ENCODE measurements at regions not wholly inside any gene's neighbourhood (a gene's known extent, or its start where the extent isn't known, plus 50 kb on each side); places are given as distances from the start of the nearest gene placed in this dataset.

- TF ChIP-seq, protein P1, sequence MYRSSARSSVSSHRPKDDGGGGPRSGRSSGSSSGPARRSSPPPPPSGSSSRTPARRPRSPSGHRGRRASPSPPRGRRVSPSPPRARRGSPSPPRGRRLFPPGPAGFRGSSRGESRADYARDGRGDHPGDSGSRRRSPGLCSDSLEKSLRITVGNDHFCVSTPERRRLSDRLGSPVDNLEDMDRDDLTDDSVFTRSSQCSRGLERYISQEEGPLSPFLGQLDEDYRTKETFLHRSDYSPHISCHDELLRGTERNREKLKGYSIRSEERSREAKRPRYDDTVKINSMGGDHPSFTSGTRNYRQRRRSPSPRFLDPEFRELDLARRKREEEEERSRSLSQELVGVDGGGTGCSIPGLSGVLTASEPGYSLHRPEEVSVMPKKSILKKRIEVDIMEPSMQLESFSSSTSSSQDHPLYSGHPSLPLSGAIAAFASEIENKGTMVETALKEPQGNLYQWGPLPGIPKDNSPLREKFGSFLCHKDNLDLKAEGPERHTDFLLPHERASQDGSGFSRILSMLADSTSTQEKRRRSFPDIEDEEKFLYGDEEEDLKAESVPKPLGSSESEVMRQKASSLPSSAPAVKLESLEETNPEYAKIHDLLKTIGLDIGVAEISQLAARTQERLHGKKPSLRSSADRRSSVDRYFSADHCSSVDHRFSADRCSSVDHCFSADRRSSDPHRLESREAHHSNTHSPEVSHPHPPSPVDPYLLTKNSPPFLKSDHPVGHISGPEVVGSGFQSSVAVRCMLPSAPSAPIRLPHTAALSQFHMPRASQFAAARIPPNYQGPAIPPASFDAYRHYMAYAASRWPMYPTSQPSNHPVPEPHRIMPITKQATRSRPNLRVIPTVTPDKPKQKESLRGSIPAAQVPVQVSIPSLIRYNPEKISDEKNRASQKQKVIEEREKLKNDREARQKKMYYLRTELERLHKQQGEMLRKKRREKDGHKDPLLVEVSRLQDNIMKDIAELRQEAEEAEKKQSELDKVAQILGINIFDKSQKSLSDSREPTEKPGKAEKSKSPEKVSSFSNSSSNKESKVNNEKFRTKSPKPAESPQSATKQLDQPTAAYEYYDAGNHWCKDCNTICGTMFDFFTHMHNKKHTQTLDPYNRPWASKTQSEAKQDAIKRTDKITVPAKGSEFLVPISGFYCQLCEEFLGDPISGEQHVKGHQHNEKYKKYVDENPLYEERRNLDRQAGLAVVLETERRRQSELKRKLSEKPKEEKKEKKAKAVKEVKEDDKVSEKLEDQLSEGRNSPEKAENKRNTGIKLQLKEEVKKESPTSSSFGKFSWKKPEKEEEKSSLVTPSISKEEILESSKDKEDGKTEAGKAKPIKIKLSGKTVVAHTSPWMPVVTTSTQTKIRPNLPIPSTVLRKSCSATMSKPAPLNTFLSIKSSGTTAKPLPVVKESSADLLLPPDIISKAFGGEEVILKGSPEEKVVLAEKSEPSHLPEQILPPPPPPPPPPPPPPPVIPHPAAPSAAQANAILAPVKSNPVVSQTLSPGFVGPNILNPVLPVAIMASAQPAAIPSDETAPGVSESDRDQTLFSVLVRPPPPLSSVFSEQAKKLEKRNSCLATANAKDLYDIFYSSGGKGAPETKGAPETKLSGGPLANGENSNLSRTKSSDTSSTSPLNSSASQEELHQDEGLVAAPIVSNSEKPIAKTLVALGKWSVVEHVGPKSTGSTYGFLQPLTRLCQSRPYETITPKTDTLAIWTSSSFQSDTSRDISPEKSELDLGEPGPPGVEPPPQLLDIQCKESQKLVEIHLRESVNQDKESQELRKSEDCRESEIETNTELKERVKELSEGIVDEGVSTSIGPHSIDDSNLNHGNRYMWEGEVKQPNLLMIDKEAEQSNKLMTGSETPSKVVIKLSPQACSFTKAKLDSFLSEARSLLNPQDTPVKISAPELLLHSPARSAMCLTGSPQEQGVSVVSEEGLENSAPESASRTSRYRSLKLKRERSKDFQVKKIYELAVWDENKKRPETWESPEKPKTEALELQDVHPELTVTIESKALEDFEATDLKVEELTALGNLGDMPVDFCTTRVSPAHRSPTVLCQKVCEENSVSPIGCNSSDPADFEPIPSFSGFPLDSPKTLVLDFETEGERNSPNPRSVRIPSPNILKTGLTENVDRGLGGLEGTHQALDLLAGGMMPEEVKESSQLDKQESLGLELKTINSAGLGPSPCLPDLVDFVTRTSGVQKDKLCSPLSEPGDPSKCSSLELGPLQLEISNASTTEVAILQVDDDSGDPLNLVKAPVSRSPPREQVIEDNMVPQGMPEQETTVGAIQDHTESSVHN (CRISPR knock-in tag; IDR thresholded peaks at IDR 0.05): no peak
- TF ChIP-seq ZNF746 (CRISPR knock-in tag; IDR thresholded peaks at IDR 0.05): no peak
- TF ChIP-seq ZNF468 (CRISPR knock-in tag; IDR thresholded peaks at IDR 0.05): no peak
- no peak for TF ChIP-seq ZNF576 (CRISPR knock-in tag; IDR thresholded peaks at IDR 0.05)
- no peak for TF ChIP-seq NFATC3 (CRISPR knock-in tag; IDR thresholded peaks at IDR 0.05)
Measured at GRCh38 chr13:44668688-44669087, 92.6 kb upstream of the TSC22D1 start (continued).

GRCh38 chr13:44667943-44668342 is 91.8 kb upstream of the TSC22D1 start:
- intact Hi-C loops (cut with micrococcal nuclease; ENCODE audit: unreplicated experiment): no loop called here
- Histone ChIP-seq H4K20me1 (ENCODE audit: insufficient read depth, low read length) (no peaks in the 10 kb centered on the region), H3K27ac (ENCODE audit: extremely low read length, insufficient read depth, low read length) (no peak overlapping the region), H3K79me2 (ENCODE audit: insufficient read depth, low read length) (no peaks in the 10 kb centered on the region), H3K27me3 (ENCODE audit: control insufficient read depth in 1 of 2, insufficient read depth in 2 of 2, low read length in 2 of 2) (peaks cover 1 to 4% of the 10 kb centered on the region in 2 experiments; a peak in 1 of 5 replicates), H3K4me1 (ENCODE audit: insufficient read depth, low read length) (no peaks in the 10 kb centered on the region), H3K4me2 (ENCODE audit: low read depth, low read length) (no peak overlapping the region), H3K9ac (ENCODE audit: insufficient read depth, low read depth, low read length) (no peak overlapping the region), H3K9me3 (ENCODE audit: low read length) (no peaks in the 10 kb centered on the region), H3K4me3 (replicated peaks in 1 of 3; ENCODE audit: insufficient read depth in 1 of 3, low read depth in 2 of 3, low read length in 3 of 3) (no peak overlapping the region), H2AFZ (ENCODE audit: low read length) (no peak overlapping the region), H3K36me3 (replicated peaks in 1 of 2; ENCODE audit: control insufficient read depth in 1 of 2, insufficient read depth in 2 of 2, low read length in 2 of 2) (no peaks in the 10 kb centered on the region)
- in situ Hi-C loops (cut with HindIII; ENCODE audit: extremely low pct_ligation_motif_present, low pct_unique_long_range_greater_than_20kb): no loop called here
- ATAC-seq: no peak
- ChIA-PET CTCF (ENCODE audit: low intra/inter-chr PET ratio, low total read pairs) (no interaction called here), POLR2A (no interaction called here)
- no peak for FAIRE-seq
- no peak for DNase-seq (ENCODE audit: low spot score)
- 3% methylated on average over 3 of the region's 3 CpGs for WGBS (ENCODE audit: low lambda C conversion rate)
- BruUV-seq (replicated peaks): no TSS peak
- TF ChIP-seq FOSL1 (CRISPR knock-in tag; IDR thresholded peaks at IDR 0.05; ENCODE audit: borderline replicate concordance): no peak
- TF ChIP-seq FOXP4 (CRISPR knock-in tag; IDR thresholded peaks at IDR 0.05): no peak
- TF ChIP-seq ZNF749 (CRISPR knock-in tag; IDR thresholded peaks at IDR 0.05; ENCODE audit: borderline replicate concordance): no peak
